ENCODE measurements at regions not wholly inside any gene's neighbourhood (a gene's known extent, or its start where the extent isn't known, plus 50 kb on each side); places are given as distances from the start of the nearest gene placed in this dataset.
"Not testable (repeated sequence)": the region's sequence is repeated elsewhere in the genome, so short reads cannot be mapped to it uniquely, and the experiment has no call there.

DNA sequence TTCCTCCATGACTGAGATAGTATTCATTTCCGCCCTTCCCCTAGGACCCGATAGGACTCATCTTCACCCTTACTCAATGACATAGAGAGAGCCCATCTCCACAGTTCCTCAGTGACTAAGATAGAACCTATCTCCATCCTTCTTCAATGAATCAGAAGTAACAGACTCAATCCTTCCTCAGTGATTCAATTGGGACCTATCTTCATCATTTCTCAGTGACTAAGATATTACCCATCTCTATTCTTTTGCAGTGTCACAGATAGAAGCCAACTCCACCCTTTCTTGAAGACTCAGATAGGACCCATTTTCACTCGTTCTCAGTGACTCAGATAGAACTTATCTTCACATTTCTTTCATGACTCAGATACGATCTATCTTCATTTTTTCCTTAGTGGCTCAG lies 164.6 kb downstream of the FBXO4 start:
- no peak for FAIRE-seq

DNA sequence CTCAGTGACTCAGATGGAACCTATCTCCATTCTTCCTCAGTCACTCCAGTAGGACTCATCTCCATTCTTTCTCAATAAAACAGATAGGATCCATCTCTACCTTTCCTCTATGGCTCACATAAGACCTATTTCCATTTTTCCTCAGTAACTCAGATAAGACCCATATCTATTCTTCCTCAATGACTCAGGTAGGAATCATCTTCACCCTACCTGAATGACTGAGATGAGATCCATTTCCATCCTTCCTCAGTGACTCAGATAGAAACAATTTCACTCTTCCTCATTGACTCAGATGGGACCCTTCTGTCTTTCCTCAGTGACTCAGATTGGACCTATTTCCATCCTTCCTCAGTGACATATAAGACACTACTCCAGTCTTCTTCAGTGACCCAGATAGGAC lies 165.1 kb downstream of the FBXO4 start:
- FAIRE-seq: no peak

DNA sequence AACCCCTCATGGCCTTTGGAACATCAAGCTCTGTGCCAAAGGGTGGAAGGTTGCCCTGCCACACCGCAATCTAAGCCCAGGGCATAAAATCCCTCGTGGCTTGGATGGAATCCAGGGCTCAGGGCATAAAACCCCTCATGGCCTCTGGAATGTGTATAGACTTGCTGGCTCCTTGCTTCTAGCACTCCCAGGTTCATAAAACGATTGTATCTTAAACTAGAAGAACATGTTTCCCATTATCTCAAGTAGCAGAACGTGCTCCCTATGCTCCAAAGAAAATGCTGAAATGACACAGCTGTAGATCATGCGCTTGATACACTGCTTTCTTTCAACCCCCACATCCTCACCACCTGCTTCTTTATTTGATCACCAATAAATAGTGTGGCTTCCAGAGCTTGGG lies 174.8 kb downstream of the FBXO4 start:
- FAIRE-seq: not testable (repeated sequence)

DNA sequence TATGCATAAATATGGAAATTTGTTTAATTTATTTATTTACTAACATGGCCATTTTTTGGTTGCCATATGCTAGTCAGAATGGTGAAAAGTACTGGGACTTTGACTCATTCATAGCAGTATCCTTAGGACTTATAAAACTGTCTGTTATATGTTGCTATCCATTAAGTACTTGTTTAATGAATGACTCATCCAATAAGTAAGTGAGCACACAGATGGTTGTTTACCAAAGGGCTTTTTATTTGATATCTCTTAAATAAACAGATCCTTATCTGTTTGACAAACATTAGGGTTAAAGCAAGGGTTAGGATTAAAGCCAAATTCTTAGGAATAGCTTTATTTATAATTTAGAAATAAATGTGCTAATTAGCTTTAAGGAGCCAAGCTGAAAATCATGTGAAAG lies 183.4 kb downstream of the FBXO4 start:
- no peak for FAIRE-seq

DNA sequence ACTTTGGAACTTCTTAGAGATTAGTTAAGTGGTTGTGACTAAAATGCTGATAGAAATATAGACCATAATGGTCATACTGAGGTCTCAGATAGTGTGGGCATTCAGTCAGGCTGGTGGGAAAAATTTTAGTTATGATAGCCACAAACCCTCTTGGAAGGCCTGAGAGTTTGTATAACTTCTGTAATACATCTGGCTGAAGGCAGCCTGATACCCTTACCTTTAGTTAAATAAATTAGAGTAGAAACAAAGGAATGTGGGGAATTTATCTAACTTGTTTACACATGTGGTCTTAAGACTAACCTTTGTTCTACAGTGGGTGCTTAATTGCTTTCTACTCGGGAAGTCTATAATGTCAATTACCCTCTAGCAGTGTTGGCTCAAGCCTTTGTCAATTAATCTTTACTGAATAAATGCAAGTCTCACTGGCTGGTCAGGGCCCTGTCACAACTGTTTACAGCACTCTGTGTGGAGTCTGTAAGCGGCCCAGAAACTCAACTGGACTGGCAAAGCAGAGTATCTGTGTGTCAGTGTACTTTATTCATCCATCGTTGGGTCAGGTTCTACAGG lies 184.0 kb downstream of the FBXO4 start:
- no peak for FAIRE-seq

DNA sequence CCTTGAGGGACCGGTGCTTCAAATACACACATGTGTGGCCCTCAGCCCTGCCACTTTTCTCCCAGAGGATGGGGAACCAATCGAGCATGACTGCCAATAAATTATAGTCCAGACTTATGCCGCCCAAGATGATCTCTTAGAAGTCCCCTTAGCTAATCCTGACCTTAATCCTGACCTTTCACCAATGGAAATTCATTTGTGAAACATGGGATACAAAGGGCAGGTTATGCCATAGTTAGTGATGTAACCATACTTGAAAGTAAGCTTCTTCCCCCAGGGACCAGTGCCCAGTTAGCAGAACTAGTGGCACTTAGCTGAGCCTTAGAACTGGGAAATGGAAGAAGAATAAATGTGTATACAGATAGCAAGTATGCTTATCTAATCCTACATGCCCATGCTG lies 190.6 kb downstream of the FBXO4 start:
- not testable (repeated sequence) for FAIRE-seq

DNA sequence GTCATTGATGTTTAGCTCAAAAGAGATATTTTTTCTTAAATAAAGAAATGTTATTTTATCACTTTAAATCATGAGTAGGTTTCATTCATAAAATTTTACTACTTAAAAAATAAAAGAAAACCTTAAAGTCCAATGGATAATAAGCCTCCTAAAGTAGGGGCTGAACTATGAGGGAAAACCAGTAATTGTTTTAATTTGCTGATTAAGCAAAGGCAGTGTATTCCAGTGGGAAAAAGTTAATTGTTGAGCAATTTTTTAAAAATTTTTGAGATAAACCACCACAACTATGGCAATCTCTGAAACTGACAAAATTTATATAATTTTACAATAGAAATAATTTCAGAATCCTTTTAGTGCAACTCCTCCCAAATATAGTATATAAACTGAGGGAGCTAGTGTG lies 195.0 kb downstream of the FBXO4 start:
- no peak for FAIRE-seq

DNA sequence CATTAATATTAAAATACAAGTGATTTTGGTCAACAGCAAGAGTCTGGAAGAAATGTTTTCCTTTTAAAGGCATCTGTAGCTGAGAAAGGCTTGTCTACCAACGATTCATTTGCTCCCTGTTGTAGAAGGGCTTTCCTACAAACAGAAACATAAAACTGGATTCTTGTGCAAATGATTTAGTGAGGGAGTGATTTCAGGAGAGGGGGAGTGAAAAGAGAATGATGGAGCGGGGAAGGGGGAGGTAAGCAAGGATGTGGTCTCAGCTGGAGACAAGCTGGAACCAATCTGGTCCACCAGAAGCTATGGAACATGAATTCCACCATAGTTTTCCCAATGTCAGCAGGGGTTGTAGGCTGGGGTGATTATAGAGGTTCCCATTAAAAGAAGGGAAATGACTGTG lies 196.3 kb downstream of the FBXO4 start:
- FAIRE-seq: no peak

DNA sequence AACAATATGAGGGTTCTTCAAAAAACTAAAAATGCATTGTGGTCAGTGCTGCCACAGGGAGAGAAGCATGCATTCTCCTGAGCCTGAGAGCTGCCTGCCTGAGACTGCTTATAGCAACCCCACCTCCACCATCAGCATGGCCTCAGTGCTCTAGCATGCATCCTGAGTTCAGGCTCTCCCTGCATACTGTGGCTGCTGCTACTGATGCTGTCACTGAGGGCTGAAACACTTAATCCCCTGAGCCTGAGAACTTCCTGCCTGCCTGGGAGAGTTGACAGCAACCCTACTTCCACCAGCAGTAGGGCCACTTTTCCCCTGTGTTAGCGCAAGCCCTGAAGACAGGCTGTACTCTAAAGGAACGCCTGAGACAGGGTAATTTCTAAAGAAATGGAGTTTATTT lies 206.0 kb downstream of the FBXO4 start:
- FAIRE-seq: no peak

DNA sequence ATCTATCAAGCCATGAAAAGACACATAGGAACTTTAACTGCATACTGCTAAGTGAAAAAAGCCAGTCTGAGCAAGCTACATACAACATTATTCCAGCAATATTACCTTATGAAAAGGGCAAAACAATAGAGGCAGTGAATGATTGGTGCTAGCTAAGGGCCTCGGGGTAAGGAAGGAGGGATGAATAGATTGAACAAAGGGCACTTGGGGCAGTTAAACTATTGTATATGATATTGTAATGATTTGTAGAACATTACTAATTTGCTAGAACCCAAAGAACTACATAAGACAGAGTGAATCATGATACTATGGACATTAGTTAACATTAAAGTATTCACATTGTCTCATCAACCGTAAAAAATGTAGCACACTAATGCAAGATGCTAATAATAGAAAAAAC lies 218.3 kb downstream of the FBXO4 start:
- FAIRE-seq: no peak

DNA sequence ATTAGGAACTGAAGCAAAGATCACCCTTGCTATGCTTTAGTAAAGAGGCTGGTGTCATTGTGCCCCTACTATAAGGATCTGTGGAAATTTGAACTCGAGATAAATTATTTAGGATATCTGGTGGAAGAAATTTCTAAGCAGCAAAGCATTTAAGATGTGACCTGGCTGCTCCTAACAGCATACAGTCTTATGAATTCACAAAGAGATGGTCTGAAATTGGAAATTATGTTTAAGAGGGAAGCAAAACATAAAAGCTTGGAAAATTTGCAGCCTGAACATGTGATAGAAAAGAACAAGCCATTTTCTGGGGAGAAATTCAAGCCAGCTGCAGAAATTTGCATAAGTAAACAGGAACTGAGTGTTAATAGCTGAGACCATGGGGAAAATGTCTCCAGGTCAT lies 223.7 kb downstream of the FBXO4 start:
- FAIRE-seq: no peak

DNA sequence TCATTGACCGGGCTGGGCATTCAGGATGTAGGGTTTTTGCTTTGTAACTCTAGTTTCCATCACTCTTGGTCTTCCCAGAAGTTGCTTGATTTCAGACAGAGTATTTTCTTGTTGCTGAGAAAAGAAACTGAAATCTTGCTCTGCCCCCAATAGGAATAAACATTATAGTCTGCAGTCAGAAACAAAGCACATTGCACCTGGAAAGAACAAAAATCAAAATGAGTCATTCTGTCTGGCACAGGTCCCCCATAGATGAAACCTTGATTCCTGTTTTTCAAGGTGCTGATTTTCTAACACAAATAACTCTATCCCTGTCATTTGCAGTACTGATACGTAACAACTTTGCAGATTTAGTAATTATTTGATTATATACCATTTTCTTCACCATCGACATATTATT lies 232.1 kb downstream of the FBXO4 start:
- no peak for FAIRE-seq

DNA sequence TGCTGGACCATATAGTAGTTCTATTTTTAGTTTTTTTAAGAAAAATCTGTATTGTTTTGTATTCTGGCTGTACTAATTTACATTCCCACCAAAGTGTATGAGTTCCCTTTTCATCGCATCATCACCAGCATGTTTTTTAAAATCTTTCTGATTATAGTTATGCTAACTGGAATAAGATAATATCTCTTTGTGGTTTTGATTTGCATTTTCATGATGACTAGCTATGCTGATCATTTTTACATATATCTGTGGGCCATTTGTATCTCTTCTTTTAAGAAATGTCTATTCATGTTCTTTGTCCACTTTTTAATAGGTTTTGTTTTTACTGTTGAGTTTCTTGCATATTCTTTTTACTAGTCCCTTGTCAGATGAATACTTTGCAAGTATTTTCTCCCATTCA lies 238.0 kb downstream of the FBXO4 start:
- no peak for FAIRE-seq

DNA sequence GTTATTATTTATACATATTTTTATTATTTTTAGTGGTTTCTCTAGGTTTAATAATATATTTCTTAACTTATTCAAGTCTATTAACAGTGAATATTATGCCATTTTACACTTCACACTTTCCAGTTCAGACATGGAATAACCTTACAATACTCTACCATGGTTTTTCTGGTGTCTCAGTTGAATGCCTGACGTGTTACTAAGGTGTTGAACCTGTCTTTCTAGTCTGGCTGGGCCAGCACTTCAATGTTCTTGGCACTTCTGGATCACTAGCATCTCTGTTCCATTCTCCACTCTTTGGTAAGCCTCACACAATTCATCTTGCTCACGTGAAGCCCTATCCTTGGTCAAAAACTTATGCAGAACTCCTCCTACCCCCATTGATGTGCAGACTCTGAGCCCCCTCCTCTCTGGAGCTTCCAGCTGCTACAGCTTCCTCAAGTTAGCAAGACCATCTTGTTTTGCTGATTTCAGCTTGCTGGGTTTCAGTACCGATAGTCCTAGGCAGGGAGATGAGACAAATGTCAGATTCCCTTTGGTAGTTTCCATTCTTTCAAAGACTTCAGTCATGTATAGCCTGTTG lies 243.1 kb downstream of the FBXO4 start:
- no peak for FAIRE-seq

DNA sequence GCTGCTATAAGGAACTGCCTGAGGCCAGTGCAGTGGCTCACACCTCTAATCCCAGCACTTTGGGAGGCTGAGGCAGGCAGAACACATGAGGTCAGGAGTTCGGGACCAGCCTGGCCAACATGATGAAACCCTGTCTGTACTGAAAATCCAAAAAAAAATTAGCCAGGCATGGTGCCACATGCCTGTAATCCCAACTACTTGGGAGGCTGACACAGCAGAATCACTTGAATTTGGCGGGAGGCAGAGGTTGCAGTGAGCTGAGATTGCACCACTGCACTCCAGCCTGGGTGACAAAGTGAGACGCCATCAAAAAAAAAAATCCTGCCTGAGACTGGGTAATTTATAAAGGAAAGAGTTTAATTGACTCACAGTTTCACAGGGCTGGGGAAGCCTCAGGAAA lies 247.1 kb upstream of the GHR start:
- not testable (repeated sequence) for FAIRE-seq

DNA sequence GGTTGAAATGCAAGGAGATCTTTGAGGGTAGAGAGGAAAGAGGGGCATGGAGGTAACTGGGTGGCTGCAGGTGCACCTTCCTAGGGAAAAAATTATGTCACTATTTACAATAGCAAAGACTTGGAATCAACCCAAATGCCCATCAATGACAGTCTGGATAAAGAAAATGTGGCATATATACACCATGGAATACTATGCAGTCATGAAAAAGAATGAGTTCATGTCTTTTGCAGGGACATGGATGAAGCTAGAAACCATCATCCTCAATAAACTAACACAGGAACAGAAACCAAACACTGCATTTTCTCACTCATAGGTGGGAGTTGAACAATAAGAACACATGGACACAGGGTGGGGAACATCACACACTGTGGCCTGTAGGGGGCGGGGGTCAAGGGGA lies 243.4 kb upstream of the GHR start:
- FAIRE-seq: not testable (repeated sequence)

DNA sequence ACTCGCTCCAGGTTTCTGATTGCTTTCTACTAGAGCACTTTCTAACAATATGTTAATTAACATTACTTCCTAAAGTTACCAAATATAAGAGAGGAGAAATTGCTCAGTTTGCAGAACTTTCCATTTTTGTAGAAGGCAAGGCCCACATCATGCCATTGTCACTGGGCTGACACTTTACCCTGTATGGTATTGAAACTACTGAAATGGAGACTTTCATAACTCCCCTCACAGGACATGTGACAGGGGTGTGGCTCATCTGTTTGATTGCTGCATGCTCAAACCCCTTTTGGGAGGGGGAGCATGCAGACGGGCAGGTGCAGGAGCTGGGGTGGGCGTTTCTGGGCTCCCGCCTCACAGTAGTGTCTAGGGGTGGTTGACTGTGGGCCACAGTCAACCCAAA lies 206.3 kb upstream of the GHR start:
- FAIRE-seq: no peak

DNA sequence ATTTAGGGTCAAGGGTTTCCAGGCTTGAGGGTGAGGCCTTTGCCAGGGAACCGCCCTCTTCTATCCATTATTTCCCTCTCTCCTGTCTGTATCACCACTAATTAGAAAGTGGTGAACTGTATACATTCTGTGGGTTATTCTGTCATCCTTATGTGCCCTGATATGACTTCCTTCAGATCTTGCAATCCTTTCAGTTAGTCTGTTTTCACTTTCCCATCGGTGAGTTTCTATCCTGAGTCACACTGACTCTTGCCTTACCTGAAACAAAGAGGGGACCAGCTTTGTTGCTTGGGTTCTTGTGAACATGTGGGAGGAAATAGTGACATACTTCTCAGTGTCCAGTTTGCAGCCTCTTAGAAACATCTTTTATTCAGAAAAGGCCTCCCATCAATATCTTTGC lies 205.4 kb upstream of the GHR start:
- no peak for FAIRE-seq

DNA sequence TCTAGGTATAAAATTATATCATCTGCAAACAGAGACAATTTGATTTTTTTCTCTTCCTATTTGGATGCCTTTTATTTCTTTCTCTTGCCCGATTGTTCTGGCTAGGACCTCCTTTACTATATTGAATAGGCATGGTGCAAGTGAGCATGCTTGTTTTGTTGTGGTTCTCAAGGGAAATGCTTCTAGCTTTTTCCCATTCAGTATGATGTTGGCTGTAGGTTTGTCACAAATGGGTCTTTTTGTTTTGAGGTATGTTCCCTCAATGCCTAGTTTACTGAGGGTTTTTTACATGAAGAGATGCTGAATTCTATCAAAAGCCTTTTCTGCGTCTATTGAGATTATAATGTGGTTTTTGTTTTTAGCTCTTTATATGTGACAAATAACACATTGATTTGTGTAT lies 198.2 kb upstream of the GHR start:
- FAIRE-seq: no peak

DNA sequence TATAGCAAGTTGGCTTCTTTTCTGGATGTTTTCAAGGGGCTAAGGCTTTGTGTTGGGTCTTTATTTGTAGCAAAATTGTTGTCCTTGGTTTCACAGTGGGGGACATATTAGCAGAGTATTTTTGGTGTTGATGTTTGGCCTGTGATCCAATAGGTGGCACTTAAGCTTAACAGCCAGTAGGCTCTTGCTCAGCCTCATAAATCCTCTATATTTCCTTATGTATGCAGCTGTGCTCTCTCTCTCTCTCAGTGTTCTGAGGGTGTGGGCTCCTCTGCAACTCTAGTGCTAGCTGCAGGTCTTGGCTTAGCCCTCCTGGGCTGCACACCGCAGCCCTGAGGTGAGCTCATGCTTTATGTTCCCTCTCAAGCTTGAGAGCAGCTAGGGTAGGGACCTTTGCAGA lies 195.0 kb upstream of the GHR start:
- FAIRE-seq: no peak

DNA sequence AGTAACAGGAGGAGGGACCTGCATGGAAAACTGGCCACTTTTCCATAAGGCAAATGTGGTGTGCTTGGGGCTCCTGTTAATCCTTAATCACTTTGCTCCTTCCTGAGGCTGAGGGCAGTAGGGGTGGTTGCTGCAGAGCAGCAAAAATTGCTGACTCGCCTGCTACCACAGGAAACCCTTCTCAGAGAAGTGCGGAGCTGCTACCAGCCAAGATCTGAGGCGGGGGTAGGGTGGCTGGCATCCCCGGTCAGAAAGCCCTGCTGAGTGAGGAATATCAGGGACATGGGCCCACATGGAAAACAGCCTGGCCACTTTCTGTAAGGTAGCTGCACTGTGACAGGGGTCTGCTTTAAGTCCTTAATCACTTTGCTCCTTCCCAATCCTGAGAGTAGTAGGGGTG lies 192.4 kb upstream of the GHR start:
- FAIRE-seq: no peak

DNA sequence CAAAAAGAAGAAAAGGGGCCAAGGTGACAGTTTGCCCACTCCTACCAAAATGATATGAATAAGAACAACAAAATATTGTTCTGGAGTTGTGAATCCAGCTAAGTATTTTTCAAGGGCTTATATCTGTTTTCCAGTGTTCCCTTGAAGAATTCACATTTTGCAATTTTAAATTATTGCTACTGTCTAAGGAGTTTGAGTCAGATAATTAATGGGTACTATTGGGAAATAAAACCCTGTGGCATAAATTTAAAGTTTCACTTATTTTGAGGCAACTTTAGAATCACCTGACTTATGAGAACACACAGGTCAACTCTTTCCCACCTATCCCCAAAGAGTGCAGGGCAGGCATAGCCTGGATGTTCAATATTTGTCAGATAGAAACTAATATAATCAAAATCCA lies 188.0 kb upstream of the GHR start:
- FAIRE-seq: no peak

DNA sequence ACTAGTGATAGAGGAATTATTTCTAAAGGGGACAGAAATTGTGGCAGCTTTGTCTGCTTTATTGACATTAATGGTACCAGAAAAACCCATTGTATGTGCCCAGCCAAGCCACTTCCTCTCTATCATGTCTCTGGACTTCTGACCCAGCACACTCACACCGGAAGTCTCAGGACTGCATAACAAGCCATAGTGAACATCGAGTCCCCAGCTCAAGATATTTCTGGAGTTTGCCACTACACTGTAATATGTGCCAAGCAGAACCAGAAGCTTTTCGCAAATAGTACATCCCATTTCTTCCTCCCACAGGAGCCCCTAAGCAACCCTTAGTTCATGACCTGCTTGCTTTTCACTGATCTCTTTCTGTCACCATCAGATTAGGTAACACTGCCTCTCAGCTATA lies 187.4 kb upstream of the GHR start:
- FAIRE-seq: no peak

DNA sequence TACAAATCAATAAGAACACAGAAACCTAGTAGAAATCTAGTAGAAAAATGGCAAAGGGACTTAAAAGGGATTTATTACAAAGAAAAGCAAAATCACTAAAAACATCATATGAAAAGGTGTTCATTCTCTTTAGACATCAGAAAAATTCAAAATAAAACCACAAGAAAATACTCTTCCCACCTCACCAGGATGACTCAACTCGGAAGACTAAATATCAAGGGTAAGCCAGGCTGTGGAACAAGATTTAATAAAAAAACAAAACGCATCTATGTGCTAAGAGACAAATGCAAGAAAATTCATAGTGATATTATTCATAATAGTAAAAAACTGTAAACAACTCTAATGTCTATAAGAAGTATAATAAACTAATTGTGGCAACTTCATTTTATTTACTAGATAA lies 181.6 kb upstream of the GHR start:
- no peak for FAIRE-seq

DNA sequence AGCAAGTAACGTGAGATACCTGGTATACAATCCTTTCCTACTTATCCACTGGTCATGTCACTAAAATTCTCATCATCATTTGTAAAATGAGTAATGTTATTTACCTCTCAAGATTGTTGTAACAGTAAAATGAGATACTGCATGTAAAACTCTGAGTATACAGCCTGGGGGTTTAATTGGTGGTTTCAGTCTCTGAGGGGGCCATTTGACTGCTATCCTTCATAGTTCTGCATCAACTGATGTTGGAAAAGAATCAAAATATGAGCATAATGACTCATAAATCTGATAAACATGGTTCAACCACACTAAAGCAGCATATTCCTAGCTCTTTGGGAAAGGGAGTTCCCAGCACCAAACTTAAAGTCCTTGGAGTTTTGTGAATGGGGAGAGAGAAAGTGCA lies 181.0 kb upstream of the GHR start:
- FAIRE-seq: no peak

Measured in G401.6 (cell line).